ENCODE measurements at regions not wholly inside any gene's neighbourhood (a gene's known extent, or its start where the extent isn't known, plus 50 kb on each side); places are given as distances from the start of the nearest gene placed in this dataset.

DNA sequence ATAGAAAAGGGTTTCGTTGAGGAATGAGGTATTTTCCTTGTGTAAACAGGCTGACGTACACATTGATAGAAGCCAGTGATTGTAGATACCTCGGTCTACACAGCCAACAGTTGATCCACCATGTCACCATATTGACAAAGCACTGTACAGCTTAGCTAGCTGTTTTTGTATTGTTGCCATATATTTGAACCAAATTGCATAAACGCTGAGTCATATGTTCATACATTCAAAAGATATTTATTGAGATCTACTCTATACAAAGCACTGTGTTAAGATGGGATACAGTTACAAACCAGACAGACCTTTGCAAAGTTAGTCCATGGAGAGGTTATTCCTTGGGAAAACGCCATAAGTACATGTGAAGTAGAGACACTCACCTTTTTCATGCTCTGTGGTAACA lies 132.4 kb upstream of the ATP1B1 start:
- no TSS peak for BruUV-seq (replicated peaks)
- Histone ChIP-seq H3K9me3 (ENCODE audit: low read depth, low read length, poor library complexity, severe bottlenecking) (no peaks in the 10 kb centered on the region), H3K36me3 (ENCODE audit: insufficient read depth, low read length, poor library complexity, severe bottlenecking) (no peaks in the 10 kb centered on the region), H3K27ac (ENCODE audit: low read depth, low read length, poor library complexity, severe bottlenecking) (no peak overlapping the region), H3K4me3 (ENCODE audit: low read depth, low read length, poor library complexity, severe bottlenecking) (no peak overlapping the region), H3K4me1 (ENCODE audit: insufficient read depth, low read length, poor library complexity, severe bottlenecking) (no peaks in the 10 kb centered on the region), H3K27me3 (replicated peaks; ENCODE audit: insufficient read depth, low read depth, low read length, poor library complexity) (no peaks in the 10 kb centered on the region)
- TF ChIP-seq, protein P1, sequence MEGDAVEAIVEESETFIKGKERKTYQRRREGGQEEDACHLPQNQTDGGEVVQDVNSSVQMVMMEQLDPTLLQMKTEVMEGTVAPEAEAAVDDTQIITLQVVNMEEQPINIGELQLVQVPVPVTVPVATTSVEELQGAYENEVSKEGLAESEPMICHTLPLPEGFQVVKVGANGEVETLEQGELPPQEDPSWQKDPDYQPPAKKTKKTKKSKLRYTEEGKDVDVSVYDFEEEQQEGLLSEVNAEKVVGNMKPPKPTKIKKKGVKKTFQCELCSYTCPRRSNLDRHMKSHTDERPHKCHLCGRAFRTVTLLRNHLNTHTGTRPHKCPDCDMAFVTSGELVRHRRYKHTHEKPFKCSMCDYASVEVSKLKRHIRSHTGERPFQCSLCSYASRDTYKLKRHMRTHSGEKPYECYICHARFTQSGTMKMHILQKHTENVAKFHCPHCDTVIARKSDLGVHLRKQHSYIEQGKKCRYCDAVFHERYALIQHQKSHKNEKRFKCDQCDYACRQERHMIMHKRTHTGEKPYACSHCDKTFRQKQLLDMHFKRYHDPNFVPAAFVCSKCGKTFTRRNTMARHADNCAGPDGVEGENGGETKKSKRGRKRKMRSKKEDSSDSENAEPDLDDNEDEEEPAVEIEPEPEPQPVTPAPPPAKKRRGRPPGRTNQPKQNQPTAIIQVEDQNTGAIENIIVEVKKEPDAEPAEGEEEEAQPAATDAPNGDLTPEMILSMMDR (conservative IDR thresholded peaks at IDR 0.05; ENCODE audit: low read depth, low read length) = no peak
- no peak for TF ChIP-seq EZH2 (IDR thresholded peaks at IDR 0.05; ENCODE audit: borderline replicate concordance, low read depth, low read length, poor library complexity, severe bottlenecking)
- CTCF ChIA-PET = no interaction called here
- intact Hi-C loops (cut with micrococcal nuclease; ENCODE audit: unreplicated experiment) = no loop called here
- POLR2A ChIA-PET (ENCODE audit: low non-redundant PET) = no interaction called here
- DNase-seq (ENCODE audit: low spot score) = no peak

DNA sequence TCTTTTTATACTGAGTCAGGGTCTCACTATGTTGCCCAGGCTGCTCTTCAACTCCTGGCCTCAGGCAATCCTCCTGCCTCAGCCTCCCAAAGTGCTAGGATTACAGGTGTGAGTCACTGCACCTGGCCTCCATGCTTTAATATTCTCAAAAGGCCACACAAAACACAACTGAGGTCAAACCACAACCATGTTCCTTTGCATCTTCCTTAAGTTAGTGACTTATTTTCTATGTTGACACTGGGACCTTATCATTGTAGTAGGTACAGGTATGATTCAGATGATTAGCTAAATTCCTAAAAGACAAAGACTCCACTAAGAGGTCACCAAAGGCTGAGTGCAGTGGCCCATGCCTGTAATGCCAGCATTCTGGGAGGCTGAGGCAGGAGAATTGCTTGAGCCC lies 131.9 kb upstream of the ATP1B1 start:
- Histone ChIP-seq H3K27me3 (replicated peaks; ENCODE audit: insufficient read depth, low read depth, low read length, poor library complexity) (no peaks in the 10 kb centered on the region), H3K4me1 (ENCODE audit: insufficient read depth, low read length, poor library complexity, severe bottlenecking) (no peaks in the 10 kb centered on the region), H3K27ac (ENCODE audit: low read depth, low read length, poor library complexity, severe bottlenecking) (no peak overlapping the region), H3K9me3 (ENCODE audit: low read depth, low read length, poor library complexity, severe bottlenecking) (no peaks in the 10 kb centered on the region), H3K4me3 (ENCODE audit: low read depth, low read length, poor library complexity, severe bottlenecking) (no peak overlapping the region), H3K36me3 (ENCODE audit: insufficient read depth, low read length, poor library complexity, severe bottlenecking) (no peaks in the 10 kb centered on the region)
- no TSS peak for BruUV-seq (replicated peaks)
- intact Hi-C loops (cut with micrococcal nuclease; ENCODE audit: unreplicated experiment) = no loop called here
- CTCF ChIA-PET = no interaction called here
- POLR2A ChIA-PET (ENCODE audit: low non-redundant PET) = no interaction called here
- no peak for TF ChIP-seq EZH2 (IDR thresholded peaks at IDR 0.05; ENCODE audit: borderline replicate concordance, low read depth, low read length, poor library complexity, severe bottlenecking)
- TF ChIP-seq, protein P1 (conservative IDR thresholded peaks at IDR 0.05; ENCODE audit: low read depth, low read length) = no peak
- no peak for DNase-seq (ENCODE audit: low spot score)

DNA sequence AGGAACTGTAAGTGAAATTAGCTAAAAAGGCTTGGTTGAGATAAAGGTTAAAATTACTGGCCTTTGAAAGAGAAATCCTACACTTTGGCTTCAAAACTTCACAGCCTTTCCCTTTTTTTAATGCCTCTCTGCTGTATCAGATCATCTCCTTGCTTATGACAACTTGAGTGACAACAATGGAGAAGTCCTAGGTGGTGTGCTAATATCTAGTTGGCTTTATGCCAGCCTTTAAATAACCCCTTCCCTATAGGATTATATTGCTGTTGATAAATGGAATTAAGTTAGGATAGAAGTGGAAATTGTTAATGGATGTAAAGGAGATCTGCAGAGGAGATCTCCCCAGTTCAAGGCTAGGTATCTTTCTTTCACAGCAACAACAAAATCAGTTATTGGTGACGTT lies 130.2 kb upstream of the ATP1B1 start:
- no peak for DNase-seq (ENCODE audit: low spot score)
- ChIA-PET CTCF (no interaction called here), POLR2A (ENCODE audit: low non-redundant PET) (no interaction called here)
- no TSS peak for BruUV-seq (replicated peaks)
- no peaks in the 10 kb centered on the region for H3K9me3 ChIP-seq (ENCODE audit: low read depth, low read length, poor library complexity, severe bottlenecking)
- H3K4me3 ChIP-seq (ENCODE audit: low read depth, low read length, poor library complexity, severe bottlenecking) = no peak overlapping the region
- intact Hi-C loops (cut with micrococcal nuclease; ENCODE audit: unreplicated experiment) = no loop called here
- H3K4me1 ChIP-seq (ENCODE audit: insufficient read depth, low read length, poor library complexity, severe bottlenecking) = no peaks in the 10 kb centered on the region
- H3K27ac ChIP-seq (ENCODE audit: low read depth, low read length, poor library complexity, severe bottlenecking) = no peak overlapping the region
- H3K27me3 ChIP-seq (replicated peaks; ENCODE audit: insufficient read depth, low read depth, low read length, poor library complexity) = no peaks in the 10 kb centered on the region
- TF ChIP-seq EZH2 (IDR thresholded peaks at IDR 0.05; ENCODE audit: borderline replicate concordance, low read depth, low read length, poor library complexity, severe bottlenecking) = no peak
- TF ChIP-seq, protein P1 (conservative IDR thresholded peaks at IDR 0.05; ENCODE audit: low read depth, low read length) = no peak
- no peaks in the 10 kb centered on the region for H3K36me3 ChIP-seq (ENCODE audit: insufficient read depth, low read length, poor library complexity, severe bottlenecking)
